ENCODE measurements at regions not wholly inside any gene's neighbourhood (a gene's known extent, or its start where the extent isn't known, plus 50 kb on each side); places are given as distances from the start of the nearest gene placed in this dataset.

DNA sequence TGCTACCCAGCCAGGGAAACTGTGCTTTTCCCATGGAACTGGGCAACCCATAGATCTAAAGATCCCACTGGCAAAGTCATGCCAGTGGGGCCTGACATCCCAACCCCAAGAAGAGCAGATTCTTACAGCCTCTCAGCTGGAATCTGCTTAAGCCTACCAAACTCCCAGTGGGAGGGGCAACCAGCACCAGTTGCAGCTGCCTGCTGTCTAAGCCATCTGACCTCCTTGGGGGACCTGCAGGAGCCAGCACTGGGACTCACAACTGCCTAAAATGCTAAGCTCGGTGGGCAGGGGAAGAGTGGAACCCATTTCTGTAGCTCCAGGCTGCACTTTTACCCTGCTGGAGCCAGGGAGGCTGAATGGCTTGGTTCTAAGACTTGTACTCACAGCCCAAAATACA, 770.7 kb upstream of the SLC8A1 start:
- Mint-ChIP-seq H3K4me3 (no peak overlapping the region), H3K27me3 (no peaks in the 10 kb centered on the region), H3K36me3 (ENCODE audit: low read depth) (no peaks in the 10 kb centered on the region), H3K4me1 (no peaks in the 10 kb centered on the region), H3K9me3 (peaks cover 4% of the 10 kb centered on the region), H3K27ac (no peak overlapping the region)
- ATAC-seq (no peak), DNase-seq (no peak)

DNA sequence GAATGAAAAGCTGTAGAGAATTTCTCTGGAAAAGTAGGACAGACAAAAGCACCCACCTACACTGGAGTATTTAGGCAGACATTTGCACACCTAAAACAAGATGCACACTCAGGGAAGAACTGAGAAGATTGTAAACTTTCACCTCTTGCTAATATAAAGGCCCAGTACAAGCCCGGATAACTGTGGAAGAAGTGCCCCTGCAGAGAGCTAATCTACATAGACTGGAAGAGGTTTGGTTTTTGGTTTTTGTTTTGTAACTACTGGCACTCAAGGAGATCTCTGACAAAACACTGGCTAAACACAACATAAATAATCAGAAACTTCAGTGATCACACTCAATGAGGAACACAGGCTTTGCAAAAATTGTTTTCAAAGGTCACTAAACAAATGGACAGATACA, 782.2 kb upstream of the SLC8A1 start:
- H3K4me1 Mint-ChIP-seq, result no peaks in the 10 kb centered on the region
- no peak overlapping the region for H3K4me3 Mint-ChIP-seq
- DNase-seq, result no peak
- H3K27ac Mint-ChIP-seq, result no peak overlapping the region
- H3K9me3 Mint-ChIP-seq, result peaks cover 20% of the 10 kb centered on the region
- no peaks in the 10 kb centered on the region for H3K27me3 Mint-ChIP-seq
- no peak for ATAC-seq
- H3K36me3 Mint-ChIP-seq (ENCODE audit: low read depth), result no peaks in the 10 kb centered on the region

DNA sequence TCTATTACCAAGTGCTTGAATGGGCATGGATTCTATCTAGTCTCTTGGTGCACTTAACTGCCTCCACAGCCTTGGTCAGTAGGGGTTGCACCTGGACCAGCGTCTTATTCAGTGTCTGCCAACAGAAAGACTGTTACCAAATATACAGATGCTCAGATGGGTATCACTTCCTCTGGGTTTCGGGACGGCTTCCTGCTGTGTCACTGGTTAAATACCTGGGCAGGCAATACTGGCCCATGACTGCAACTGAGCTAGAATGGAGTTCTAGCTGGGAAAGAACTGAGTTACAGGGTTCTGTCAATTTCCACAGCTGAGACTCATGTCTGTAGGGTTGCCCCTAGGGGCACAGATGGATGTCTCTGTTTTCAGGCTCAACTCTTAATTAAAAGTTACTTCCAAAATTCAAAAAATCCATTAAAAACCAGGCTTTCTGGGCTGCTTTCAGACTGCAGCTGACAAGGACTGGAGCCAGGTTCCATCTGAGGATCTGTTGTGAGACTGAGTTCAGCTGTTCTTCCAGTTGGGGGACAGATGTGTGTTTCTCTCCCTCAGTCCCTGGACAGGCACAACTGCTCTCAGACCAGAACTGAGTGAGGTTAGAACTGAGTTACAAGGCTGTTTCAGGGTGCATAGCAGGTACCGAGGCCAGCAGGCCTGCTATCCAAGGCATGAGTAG, 789.6 kb upstream of the SLC8A1 start:
- Mint-ChIP-seq H3K4me3 (no peak overlapping the region), H3K27ac (no peak overlapping the region), H3K36me3 (ENCODE audit: low read depth) (no peaks in the 10 kb centered on the region), H3K27me3 (no peaks in the 10 kb centered on the region), H3K9me3 (peaks cover 6% of the 10 kb centered on the region), H3K4me1 (no peaks in the 10 kb centered on the region)
- no peak for DNase-seq
- ATAC-seq, result no peak

DNA sequence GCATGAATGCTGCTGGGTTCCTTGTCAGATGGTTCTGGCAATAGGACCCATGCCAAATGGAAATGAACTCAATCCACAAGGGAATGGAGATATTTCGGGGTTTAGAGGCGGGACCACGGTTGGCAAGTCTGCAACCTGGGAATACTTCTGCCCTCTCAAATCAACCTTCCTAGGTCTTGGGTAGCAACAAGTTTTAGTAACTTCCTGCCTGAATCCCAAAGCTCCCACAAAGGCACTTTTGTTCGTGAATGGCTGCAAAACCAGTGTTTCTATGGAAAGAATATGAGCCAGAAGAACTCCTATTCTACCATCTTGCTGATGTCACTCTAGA, 790.1 kb upstream of the SLC8A1 start:
- Mint-ChIP-seq H3K4me1 (no peaks in the 10 kb centered on the region), H3K27ac (no peak overlapping the region), H3K36me3 (ENCODE audit: low read depth) (no peaks in the 10 kb centered on the region), H3K4me3 (no peak overlapping the region), H3K27me3 (no peaks in the 10 kb centered on the region), H3K9me3 (peaks cover 6% of the 10 kb centered on the region)
- ATAC-seq, result no peak
- DNase-seq, result no peak

DNA sequence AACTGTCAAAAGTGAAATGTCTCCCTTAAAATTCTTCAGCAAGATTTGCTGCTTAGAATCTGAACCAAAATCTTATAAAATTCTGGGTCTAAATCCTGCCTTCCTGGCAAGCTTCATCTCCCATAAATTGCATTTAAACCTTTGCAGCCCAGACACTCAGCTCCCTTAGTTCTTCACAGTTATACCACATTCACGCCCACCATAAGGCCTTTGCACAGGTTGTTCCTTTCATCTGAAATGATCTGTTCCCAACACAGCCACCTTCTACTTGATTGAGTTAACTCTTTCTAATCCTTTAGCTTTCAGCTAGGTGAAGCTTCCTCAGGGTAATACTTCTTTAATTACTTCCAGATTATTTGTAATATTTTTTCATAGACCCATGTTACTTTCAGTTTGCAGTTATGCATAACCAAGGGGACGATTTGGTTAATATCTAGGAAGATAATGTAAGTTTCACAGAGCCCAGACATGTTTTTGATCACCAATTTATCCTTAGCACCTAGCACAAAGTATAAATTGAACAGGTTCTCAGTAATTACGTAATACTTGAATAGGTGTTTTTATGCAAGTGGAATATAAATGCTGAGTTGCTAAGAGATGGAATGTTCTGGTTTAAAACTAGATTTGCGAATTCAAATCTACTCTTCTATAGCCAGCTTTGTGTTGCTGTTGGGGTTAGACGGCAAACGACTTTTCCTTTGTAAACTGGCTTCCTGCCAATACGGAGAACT, 779.7 kb upstream of the PKDCC start:
- no peak overlapping the region for H3K27ac Mint-ChIP-seq
- no peak for DNase-seq
- no peaks in the 10 kb centered on the region for H3K9me3 Mint-ChIP-seq
- no peaks in the 10 kb centered on the region for H3K36me3 Mint-ChIP-seq (ENCODE audit: low read depth)
- H3K4me3 Mint-ChIP-seq, result no peak overlapping the region
- no peak for ATAC-seq
- no peaks in the 10 kb centered on the region for H3K4me1 Mint-ChIP-seq
- no peaks in the 10 kb centered on the region for H3K27me3 Mint-ChIP-seq

DNA sequence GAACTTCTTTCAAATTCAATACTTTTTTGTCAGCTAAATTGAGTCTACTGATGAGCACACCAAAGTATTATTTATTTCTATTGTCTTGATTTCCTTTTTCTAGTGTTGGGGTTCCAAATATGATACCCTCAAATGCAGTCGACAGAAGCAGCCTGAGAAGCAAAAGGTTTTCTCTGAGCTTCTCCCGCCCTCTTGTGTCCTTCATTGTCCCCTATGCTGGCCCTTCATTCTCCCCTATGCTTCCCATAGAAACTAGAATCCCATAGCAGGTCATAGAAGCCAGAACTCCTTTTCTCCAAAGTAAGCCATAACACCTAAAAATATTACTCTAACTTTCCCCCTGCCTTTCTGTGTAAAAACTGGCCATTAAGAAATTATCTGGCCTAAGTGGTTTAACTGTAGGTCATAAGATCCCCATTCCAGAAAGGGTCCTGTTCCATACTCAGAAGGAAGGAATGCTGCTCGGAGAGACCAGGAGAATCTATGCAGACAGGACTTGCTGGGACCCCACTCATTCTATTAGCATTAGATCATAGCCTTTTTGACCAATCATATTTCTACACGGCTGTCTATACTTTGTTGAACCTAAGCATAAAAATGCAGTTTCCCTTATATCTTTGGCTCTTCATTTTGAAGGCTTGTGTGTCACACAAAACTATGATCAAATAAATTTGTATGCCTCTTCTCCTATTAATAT, 764.6 kb upstream of the PKDCC start:
- ATAC-seq (no peak), DNase-seq (no peak)
- Mint-ChIP-seq H3K27me3 (no peaks in the 10 kb centered on the region), H3K4me3 (no peak overlapping the region), H3K27ac (no peak overlapping the region), H3K9me3 (no peaks in the 10 kb centered on the region), H3K4me1 (no peaks in the 10 kb centered on the region), H3K36me3 (ENCODE audit: low read depth) (no peaks in the 10 kb centered on the region)

DNA sequence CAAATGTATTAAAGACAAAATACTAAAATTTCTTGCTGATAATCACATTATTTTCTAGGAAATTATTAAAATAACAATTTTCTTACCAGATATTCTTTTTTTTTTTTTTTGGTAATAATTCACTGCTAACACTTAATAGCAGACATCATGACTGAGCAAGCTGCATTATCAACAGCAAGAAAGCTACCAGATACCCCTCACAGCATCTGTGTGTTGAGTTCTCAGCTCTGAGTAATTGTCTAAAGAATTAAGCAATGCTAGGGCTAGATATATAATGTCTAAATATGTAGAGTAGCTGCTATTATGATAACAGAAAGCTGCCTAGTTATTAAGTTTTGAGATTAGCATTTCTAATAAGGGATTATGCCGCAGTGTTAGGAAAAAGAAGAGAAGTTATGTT, 754.3 kb upstream of the PKDCC start:
- H3K36me3 Mint-ChIP-seq (ENCODE audit: low read depth), result no peaks in the 10 kb centered on the region
- no peak for DNase-seq
- H3K27ac Mint-ChIP-seq, result no peak overlapping the region
- H3K4me3 Mint-ChIP-seq, result no peak overlapping the region
- no peak for ATAC-seq
- no peaks in the 10 kb centered on the region for H3K27me3 Mint-ChIP-seq
- no peaks in the 10 kb centered on the region for H3K9me3 Mint-ChIP-seq
- H3K4me1 Mint-ChIP-seq, result no peaks in the 10 kb centered on the region

DNA sequence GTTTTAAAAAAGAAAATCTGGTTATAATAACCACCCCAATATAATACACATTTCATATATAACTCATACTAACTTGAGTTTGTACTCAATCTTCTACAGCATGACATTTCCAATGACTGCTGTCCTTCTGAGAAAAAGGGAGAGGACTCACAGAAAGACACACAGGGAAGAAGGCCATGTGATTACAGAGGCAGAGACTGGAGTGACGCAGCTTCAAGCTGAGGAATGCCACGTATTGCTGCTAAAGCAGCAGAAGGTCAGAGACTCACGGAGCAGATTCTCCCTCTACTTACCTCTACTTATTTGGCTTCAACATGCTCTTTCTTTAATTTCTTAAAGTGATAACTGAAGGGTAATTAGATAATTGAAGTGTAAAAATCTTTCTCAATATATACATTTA, 753.5 kb upstream of the PKDCC start:
- no peak overlapping the region for H3K4me3 Mint-ChIP-seq
- no peaks in the 10 kb centered on the region for H3K27me3 Mint-ChIP-seq
- DNase-seq, result no peak
- H3K27ac Mint-ChIP-seq, result no peak overlapping the region
- H3K4me1 Mint-ChIP-seq, result no peaks in the 10 kb centered on the region
- H3K36me3 Mint-ChIP-seq (ENCODE audit: low read depth), result no peaks in the 10 kb centered on the region
- H3K9me3 Mint-ChIP-seq, result no peaks in the 10 kb centered on the region
- ATAC-seq, result no peak

DNA sequence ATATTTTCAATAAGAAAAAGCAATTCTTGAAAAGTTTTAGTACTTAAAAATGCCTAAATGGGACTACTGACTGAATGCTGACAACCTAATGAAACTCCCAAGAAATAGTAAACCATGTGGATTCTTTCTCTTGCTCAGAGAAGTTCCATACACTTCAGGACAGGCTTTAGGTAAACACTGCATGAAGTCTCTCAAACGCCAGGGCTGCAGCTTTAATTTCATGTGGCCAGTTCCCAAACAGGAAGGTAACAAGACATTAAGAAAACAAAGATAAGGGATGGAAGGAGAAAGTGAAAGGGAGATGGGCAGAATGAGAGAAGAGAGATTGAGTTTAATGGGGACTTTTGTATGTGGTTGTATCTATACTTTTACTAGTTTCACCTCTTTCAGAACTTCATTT, 734.7 kb upstream of the PKDCC start:
- Mint-ChIP-seq H3K27me3 (no peaks in the 10 kb centered on the region), H3K9me3 (no peaks in the 10 kb centered on the region), H3K36me3 (ENCODE audit: low read depth) (no peaks in the 10 kb centered on the region), H3K4me3 (no peak overlapping the region), H3K27ac (no peak overlapping the region), H3K4me1 (no peaks in the 10 kb centered on the region)
- no peak for ATAC-seq
- DNase-seq, result no peak

DNA sequence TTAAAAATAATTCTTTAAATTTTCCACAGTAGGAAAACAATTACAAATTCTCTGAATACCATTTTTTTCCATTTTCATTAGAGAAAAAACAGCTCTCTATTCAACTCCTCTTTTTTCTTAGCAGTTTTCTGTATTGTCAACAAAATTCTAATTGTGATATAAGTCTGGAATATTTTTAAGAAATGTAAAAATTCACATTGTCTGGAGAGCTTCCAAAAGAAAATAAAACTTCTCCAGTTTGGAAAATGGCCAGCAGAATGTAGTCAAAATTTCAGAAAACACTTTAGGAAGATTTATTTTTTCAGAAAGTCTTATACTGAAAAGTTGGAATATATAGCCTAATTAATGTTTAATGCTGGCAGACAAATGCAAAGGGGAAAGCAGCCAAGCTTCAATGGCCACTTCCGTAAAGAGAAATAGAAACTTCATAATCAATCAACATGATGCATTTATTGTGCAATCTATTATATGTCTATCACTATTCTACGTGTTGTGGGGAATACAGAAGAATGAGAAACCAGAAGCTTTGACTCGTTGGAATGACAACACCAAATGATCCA, 733.2 kb upstream of the PKDCC start:
- no peak overlapping the region for H3K4me3 Mint-ChIP-seq
- no peaks in the 10 kb centered on the region for H3K4me1 Mint-ChIP-seq
- ATAC-seq, result no peak
- H3K9me3 Mint-ChIP-seq, result no peaks in the 10 kb centered on the region
- no peaks in the 10 kb centered on the region for H3K36me3 Mint-ChIP-seq (ENCODE audit: low read depth)
- no peaks in the 10 kb centered on the region for H3K27me3 Mint-ChIP-seq
- H3K27ac Mint-ChIP-seq, result no peak overlapping the region
- no peak for DNase-seq

DNA sequence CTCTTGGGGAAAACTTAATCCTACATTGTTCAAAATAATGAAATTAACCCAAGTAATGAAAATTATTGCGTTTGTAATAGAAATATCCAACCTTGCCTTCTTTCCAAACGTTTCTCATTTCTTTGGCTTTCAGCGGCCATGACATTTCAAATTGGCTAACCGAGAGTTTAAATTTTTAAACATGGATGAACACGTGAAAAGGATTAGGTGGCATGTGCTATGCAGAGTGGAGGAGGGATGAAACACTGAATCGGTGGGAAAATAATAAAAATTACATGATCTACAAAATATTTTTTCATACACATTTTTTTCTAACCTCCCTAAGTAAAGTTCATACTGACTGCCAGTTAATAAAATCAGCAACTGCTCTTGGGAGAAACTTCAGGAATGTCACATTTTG, 728.4 kb upstream of the PKDCC start:
- H3K27ac Mint-ChIP-seq, result no peak overlapping the region
- ATAC-seq, result no peak
- no peak overlapping the region for H3K4me3 Mint-ChIP-seq
- H3K27me3 Mint-ChIP-seq, result no peaks in the 10 kb centered on the region
- H3K36me3 Mint-ChIP-seq (ENCODE audit: low read depth), result no peaks in the 10 kb centered on the region
- H3K4me1 Mint-ChIP-seq, result no peaks in the 10 kb centered on the region
- no peak for DNase-seq
- no peaks in the 10 kb centered on the region for H3K9me3 Mint-ChIP-seq

DNA sequence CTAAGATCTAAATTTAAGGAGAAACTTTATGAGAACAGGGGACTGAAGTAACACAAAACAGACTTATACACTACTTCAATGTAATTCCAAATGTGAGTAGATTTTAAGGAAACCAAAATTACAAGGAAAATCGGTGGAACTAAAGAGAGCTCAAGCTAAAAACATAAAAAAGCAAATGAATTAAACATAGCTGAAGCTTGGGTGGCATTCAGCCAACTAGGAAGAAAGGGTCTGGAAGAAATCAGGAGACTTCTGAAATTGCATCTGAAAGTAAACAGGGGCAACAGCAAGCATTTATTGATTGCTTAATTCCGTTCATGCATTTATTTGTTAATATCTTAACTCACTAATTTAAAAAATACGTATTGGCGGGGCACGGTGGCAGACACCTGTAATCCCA, 727.3 kb upstream of the PKDCC start:
- Mint-ChIP-seq H3K36me3 (ENCODE audit: low read depth) (no peaks in the 10 kb centered on the region), H3K9me3 (no peaks in the 10 kb centered on the region), H3K27me3 (no peaks in the 10 kb centered on the region), H3K27ac (no peak overlapping the region), H3K4me1 (no peaks in the 10 kb centered on the region), H3K4me3 (no peak overlapping the region)
- ATAC-seq (no peak), DNase-seq (no peak)

DNA sequence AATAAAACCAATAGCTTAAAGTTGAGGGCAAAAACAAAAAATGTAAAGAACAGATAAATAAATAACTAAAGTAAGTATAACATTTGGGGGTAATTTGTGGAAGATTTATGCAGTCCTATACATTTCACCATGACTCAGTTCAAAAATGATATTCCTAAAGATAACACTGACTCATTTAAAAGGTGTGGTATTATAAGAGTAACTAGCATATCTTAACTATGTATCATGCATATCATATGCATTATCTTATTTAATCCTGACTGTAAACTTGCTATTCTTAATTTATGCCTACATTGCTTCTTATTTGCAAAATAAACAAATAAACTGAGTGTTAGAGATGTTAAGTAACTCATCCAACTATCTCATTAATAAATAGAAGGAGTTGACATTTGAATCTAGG, 726.5 kb upstream of the PKDCC start:
- Mint-ChIP-seq H3K4me1 (no peaks in the 10 kb centered on the region), H3K27me3 (no peaks in the 10 kb centered on the region), H3K27ac (no peak overlapping the region), H3K36me3 (ENCODE audit: low read depth) (no peaks in the 10 kb centered on the region), H3K4me3 (no peak overlapping the region), H3K9me3 (no peaks in the 10 kb centered on the region)
- DNase-seq (no peak), ATAC-seq (no peak)

DNA sequence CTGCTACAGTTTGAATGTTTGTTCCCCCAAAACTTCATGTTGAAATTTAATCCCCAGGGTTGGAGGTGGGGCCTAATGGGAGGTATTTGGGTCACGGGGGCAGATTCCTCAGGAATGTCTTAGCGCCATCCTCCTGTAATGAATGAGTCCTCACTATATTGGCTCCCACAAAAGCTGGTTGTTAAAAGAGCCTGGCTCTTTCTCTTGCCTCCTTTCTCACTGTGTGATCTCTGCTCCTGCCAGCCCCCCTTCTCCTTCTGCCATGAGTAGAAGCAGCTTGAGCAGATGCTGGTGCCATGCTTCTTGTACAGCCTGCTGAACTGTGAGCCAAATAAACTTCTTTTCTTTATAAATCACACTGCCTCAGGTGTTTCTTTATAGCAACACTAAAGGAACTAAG, 721.0 kb upstream of the PKDCC start:
- H3K27me3 Mint-ChIP-seq, result no peaks in the 10 kb centered on the region
- no peaks in the 10 kb centered on the region for H3K4me1 Mint-ChIP-seq
- DNase-seq (no peak), ATAC-seq (no peak)
- H3K27ac Mint-ChIP-seq, result no peak overlapping the region
- no peaks in the 10 kb centered on the region for H3K36me3 Mint-ChIP-seq (ENCODE audit: low read depth)
- no peak overlapping the region for H3K4me3 Mint-ChIP-seq
- peaks cover 3% of the 10 kb centered on the region for H3K9me3 Mint-ChIP-seq

DNA sequence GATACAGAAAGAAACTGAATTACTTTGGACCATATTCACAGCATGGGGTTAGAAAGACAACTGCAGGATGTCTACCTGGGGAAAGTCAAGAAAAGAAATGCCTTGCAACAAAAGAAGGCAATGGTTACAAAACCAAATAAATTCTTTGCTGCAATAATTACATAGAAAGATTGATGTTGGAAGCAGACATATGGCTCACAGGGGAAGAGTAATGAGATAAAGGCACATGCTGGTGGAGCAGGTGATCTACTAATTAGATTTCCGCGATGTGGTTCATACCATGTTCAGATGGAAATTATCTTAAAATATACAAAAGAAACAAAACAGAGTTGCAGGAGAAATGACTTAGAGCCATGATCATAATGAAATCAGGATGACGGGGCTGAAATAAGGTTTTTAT, 718.8 kb upstream of the PKDCC start:
- Mint-ChIP-seq H3K36me3 (ENCODE audit: low read depth) (no peaks in the 10 kb centered on the region), H3K4me3 (no peak overlapping the region), H3K4me1 (no peaks in the 10 kb centered on the region), H3K9me3 (peaks cover 3% of the 10 kb centered on the region), H3K27ac (no peak overlapping the region), H3K27me3 (no peaks in the 10 kb centered on the region)
- no peak for DNase-seq
- ATAC-seq, result no peak
